MM.1S (cell line): ENCODE measurements at regions not wholly inside any gene's neighbourhood (a gene's known extent, or its start where the extent isn't known, plus 50 kb on each side); places are given as distances from the start of the nearest gene placed in this dataset.

ENCODE experiments used
- CTCF ChIP-seq: fragments of 300-600 bp; sonication (generic); IDR thresholded peaks from 2 replicates; pipeline ENCODE4 v1.5.1; 2016; ENCODE audit warnings: antibody characterized with exemption, low read length, mixed read lengths
- EZH2 ChIP-seq: fragments of 300-600 bp; sonication (generic); optimal IDR thresholded peaks from 2 replicates; pipeline ENCODE3; 2017; ENCODE audit warnings: low read depth, mild to moderate bottlenecking, antibody characterized with exemption, low read length, mixed read lengths

- no peak for TF ChIP-seq EZH2
- no peak for TF ChIP-seq CTCF
Observed at GRCh38 chrX:18075603-18076002, 145.1 kb downstream of the BEND2 start.
